Left ventricle myocardium inferior (tissue), 1 donor: ENCODE measurements at regions not wholly inside any gene's neighbourhood (a gene's known extent, or its start where the extent isn't known, plus 50 kb on each side); places are given as distances from the start of the nearest gene placed in this dataset.

Experiments
- DNase-seq: peaks from one replicate; pipeline ENCODE4 v3.0.0-alpha.2; 2020
- H3K27ac ChIP-seq: fragments of 200-600 bp; replicated peaks from 2 replicates; pipeline ENCODE4 v1.8.0; 2021
- H3K27me3 ChIP-seq: fragments of 200-600 bp; 2 replicates; pipeline ENCODE4 v1.8.0; 2021; ENCODE audit warnings: low read depth
- H3K36me3 ChIP-seq: fragments of 200-600 bp; 2 replicates; pipeline ENCODE4 v1.8.0; 2021
- H3K4me1 ChIP-seq: fragments of 200-600 bp; 2 replicates; pipeline ENCODE4 v1.8.0; 2021
- H3K4me3 ChIP-seq: fragments of 200-600 bp; 2 replicates; pipeline ENCODE4 v1.8.0; 2021; ENCODE audit warnings: mild to moderate bottlenecking, moderate library complexity
- H3K9me3 ChIP-seq: fragments of 200-600 bp; replicated peaks from 2 replicates; pipeline ENCODE4 v1.8.0; 2021
- CTCF ChIP-seq: fragments of 200-600 bp; IDR thresholded peaks from 2 replicates; pipeline ENCODE4 v1.8.0; 2021; ENCODE audit warnings: antibody characterized with exemption, mild to moderate bottlenecking, borderline replicate concordance
- intact Hi-C: fragments of 100-400 bp; cut with micrococcal nuclease; formaldehyde crosslinking; loops from one replicate; pipeline ENCODE4 v1.11.0; 2022
- donor health status: DM: no; HTN: yes; CAD: no; lungs with severe emphysema.

GRCh38 chrX:57964975-57965374 lies 54.7 kb upstream of the ZXDA start:
- no peak for TF ChIP-seq CTCF
- Histone ChIP-seq H3K27ac (no peak overlapping the region), H3K27me3 (no peaks in the 10 kb centered on the region), H3K36me3 (no peaks in the 10 kb centered on the region), H3K9me3 (peaks cover 24% of the 10 kb centered on the region), H3K4me1 (no peaks in the 10 kb centered on the region), H3K4me3 (no peak overlapping the region)
- no peak for DNase-seq
- intact Hi-C loops: no loop called here
